Hippocampal formation (tissue), 2 donors: ENCODE measurements at regions not wholly inside any gene's neighbourhood (a gene's known extent, or its start where the extent isn't known, plus 50 kb on each side); places are given as distances from the start of the nearest gene placed in this dataset.
"Not testable (repeated sequence)": the region's sequence is repeated elsewhere in the genome, so short reads cannot be mapped to it uniquely, and the experiment has no call there.

Experiments used
- DNase-seq, 2 donors: peaks; one replicate each; lab custom pipeline; 2025; lab: John Stamatoyannopoulos, UW

DNA sequence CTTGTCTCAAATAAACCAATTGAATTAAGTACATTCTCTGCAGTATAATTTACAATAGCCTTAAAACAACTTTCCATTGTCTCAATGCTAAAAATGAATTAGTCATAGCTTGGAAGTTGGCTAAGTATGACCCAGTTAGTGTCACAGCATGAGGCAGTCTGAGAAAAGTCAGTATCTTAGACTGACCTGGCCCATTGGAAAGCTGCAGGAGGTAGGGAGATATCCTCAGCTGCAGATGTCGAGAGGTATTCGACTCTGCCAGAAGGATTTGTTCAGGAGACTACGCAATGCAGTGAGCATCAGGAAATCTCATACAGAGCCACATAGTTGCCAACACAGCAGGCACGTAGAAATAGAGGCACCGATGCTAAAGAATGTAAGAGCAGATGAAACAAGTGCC, 350.9 kb upstream of the NRSN1 start:
- no peak for DNase-seq

DNA sequence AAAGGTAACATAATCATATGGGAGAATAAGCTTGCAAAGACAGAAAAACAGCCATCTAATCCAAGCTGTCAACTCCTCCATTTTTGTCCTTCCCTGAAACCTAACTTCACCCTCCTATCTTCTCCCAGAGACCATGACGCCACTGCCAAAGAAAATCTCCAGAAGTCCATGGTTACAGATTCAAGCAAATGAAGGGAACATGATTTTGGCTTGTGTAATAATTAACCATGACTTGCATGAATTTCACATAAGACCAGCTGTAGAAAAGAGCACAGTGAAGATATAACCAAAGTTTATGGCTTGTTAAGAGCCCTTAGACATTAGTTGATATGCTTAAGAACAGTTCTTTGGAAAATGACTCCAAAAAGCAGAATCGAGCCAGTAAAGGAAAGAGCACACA, 342.1 kb upstream of the NRSN1 start:
- no peak for DNase-seq

DNA sequence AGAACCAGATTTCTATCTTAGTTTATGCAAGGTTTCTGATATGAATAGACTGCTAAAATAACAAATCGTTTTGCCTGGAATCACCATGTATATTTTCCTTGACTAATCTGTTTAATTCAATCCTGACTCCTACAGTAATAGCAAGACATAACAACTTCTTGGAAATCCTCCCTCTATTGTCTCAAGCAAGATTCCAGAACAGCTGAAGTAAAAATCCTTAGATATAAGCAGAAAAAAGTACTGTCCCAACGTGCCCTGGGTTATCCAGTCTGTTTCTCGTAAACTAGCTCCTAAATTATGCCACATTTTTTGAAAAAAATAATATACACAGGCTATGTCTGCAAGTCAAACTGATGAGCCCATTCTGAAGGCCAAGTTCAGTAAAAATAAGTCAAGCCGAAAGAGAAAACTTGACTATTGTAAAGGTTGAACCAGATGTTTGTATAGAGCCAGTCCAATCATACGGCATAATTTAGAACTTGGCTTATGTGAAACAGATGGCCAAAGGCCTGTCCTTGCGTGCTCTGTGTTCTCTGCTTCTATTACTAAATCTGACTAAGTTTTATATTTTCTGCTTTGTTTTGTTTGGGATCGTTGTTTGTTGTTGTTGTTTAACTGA, 341.6 kb upstream of the NRSN1 start:
- DNase-seq, result no peak

DNA sequence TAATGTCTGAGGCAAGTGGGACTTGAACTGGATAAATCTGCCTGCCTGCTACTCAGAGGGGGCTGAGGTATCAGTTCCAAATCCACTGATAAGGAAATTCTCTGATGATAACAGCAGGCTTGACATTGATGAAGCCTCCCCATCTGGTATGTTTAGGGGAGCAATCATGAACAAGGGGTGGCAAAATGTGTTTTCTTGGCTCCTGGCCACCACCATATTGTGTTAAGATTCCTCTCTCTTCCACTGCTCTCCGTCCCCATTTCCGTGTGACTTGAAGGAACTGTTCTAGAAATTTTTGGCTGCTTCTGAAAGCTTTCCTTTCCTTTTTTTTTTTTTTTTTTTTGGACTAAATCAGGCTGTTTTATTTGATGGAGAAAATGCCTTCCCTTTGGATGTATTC, 335.3 kb upstream of the NRSN1 start:
- no peak for DNase-seq

DNA sequence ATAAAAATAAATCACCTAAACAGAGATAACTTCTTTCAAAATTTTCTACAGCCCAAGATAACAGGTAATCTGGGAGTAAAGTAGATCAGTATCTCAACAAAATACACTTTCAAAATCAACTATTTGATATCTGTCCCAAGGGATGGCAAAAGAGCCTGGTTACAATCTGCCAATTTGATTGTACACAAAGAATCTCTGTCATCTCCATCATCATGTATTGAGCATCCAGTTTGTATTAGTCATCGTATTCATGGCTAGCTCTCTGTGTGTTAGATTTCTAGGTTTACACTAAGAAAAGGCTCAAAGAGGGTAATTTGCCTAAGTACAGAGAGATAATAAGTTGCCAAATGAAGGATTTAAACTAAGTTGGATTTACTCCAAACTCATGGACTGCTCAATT, 329.0 kb upstream of the NRSN1 start:
- DNase-seq, result no peak

DNA sequence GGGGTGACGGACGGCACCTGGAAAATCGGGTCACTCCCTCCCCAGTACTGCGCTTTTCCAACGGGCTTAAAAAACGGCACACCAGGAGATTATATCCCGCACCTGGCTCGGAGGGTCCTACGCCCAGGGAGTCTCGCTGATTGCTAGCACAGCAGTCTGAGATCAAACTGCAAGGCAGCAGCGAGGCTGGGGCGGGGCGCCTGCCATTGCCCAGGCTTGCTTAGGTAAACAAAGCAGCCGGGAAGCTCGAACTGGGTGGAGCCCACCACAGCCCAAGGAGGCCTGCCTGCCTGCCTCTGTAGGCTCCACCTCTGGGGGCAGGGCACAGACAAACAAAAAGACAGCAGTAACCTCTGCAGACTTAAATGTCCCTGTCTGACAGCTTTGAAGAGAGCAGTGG, 321.7 kb upstream of the NRSN1 start:
- not testable (repeated sequence) for DNase-seq

DNA sequence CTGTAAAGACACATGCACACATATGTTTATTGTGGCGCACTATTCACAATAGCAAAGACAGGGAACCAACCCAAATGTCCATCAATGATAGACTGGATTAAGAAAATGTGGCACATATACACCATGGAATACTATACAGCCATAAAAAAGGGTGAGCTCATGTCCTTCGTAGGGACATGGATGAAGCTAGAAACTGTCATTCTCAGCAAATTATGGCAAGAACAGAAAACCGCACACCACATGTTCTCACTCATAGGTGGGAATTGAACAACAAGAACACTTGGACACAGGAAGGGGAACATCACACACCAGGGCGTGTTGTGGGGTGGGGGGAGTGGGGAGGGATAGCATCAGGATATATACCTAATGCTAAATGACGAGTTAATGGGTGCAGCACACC, 304.9 kb upstream of the NRSN1 start:
- DNase-seq, result not testable (repeated sequence)

DNA sequence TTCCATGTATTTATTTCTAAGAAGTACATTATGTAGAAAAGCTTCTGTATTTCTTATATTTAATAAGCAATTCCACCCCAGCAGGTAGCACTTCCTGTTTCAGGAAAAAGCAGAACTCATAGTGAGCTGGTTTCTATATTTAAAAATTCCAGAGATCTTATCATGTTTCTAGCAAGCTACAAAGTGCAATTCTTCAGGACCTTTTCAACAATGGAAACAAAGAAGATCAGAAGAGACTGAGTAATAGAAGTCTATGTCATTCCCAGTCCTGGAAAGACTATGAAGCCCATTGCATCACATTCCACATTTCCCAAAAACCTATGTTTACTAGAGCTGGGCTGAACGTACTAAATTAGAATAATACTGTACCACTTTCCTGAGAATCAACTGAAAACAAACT, 302.6 kb upstream of the NRSN1 start:
- no peak for DNase-seq

DNA sequence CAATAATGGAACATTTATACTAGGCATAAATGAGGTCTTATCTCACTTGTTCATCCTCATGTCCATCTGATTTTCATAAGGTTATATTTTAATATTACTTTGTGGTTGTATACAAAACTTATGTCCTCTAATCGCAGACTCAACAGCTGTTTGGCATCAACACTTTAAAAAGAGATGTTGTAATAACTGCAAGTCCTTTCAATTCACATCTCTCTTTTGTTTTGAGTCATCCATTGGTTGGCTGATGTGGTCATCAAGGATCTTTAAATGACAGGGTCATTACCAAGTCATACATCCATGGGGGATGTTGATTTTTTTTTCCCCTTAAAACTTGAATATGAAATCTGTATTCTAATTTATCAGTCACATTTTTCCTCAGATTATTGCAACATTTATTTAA, 299.4 kb upstream of the NRSN1 start:
- no peak for DNase-seq

DNA sequence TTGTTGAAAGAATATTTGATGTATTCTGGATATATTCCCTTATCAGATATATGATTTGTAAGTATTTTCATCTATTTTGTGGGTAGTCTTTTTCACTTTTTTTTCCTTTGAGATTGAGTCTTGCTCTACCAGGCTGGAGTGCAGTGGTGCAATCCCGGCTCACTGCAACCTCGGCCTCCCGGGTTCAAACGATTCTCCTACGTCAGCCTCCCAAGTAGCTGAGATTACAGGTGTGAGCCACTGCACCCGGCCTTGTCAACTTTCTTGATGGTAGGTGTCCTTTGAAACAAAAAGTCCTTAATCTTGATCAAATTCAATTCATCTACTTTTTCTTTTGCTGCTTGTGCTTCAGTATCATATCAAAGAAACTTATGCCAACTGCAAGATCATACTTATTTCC, 297.2 kb upstream of the NRSN1 start:
- DNase-seq, result no peak

DNA sequence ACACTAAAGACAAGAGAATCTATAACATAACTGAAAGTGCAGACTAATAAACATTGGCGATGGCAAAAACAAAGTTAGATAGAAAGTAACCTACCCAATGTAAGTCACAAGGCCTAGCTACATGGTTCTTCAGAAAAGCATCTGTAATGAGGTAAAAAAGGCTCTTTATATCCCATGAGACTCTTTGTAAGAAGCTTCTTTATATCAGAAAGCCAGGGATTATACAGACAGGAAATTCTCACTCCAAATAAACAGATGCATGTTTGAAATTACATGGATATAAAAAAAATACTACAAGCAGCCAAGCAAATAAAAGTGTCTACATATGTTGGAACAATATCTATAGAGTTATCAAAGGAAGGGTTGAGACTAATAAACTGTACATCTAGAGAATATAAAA, 284.9 kb upstream of the NRSN1 start:
- no peak for DNase-seq

DNA sequence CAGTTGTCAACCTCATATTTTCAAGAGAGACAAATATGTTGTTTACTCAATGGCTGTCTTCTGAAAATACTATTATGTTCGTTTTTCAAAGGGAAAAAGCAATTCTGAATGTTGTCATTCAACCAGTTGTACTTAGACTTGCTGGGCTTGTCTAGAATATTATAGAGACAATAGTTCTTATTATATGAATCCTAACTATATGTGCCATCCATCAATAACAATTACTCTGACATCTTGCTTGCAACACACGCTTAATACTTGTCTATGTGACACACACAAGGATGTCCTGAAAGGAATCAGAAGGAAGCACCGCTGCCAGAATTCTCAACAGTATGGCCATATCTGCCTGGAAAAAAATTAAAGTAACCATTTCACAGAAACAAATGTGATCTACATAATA, 283.3 kb upstream of the NRSN1 start:
- DNase-seq, result no peak

DNA sequence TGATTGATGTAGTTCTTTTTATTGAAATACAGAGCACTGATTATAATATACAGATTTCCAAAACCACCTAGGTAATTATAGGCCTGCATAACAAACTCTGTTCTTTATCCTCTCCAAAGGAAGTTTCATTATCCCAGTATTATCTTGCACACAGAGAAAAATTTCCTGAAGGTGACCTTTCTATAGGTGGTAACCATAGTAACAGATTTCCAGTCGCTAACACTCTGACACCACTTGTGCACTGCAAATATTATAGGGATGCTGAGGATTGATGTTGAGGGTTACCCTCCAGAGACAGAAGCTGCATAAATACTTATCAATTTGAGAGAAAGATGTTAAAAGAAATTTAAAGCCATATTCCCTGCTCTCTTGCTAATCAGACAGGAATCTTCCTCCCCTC, 274.5 kb upstream of the NRSN1 start:
- no peak for DNase-seq

DNA sequence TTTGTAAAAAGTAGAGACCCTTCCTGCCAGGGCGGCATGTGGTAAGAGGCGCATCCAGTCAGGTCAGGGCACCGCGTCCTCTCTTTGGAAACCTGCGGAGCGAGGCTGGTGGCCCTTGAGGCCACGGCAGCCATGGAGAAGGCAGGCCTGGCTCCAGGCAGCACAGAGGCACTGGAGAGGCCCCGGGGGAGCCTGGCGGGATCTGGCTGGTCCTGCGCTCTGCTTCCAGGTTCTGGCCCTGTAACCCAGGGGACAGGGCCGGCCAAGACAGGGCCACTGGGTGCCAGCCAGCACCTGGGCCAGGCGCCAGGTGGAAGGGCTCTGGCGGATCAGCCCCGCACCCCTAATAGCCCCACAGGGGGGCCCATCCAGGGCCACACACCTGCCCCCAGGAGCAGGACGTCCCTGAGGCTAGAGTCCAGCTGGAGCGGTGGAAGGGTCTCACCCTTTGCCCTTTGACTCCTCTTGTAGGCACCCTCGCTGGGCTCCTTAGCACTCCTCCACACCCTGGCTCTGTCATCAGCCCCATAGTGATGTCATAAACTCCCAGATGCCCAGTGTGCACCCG, 272.4 kb upstream of the NRSN1 start:
- DNase-seq, result not testable (repeated sequence)

DNA sequence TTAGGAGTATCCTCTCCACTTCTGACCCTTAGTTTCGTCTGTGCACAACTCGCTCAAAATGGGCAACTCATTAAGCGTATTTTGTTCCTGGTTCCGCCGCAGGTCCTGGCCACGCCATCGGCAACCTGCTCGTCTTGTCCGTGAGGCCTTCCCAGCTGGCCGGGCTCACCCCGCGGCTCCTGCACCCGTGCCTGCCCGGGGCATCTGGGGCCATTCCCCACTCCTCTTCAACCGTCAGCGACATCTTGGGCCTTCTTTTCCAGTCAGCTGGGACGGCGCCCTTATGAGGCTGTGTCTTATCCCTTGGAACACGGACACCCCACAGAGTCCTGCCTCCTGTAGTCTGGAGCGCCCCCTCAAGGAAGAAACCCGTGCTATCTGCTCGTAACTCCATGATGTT, 271.9 kb upstream of the NRSN1 start:
- not testable (repeated sequence) for DNase-seq

DNA sequence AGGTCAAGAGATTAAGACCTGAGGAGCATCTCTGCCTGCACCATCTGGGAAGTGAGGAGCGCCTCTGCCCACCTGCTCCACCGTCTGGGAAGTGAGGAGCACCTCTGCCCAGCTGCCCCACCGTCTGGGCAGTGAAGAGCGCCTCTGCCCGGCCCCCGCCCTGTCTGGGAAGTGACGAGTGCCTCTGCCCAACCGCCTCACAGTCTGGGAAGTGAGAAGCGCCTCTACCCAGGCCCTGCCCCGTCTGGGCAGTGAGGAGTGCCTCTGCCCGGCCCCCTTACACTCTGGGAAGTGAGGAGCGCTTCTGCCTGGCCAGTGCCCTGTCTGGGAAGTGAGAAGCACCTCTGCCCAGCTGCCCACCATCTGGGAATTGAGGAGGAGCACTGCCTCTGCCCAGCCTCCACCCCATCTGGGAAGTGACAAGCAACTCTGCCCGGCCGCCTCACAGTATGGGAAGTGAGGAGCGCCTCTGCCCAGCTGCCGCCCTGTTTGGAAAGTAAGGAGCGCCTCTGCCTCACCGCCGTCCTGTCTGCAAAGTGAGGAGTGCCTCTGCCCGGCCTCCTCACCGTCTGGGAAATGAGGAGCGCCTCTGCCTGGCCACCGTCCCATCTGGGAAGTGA, 270.4 kb upstream of the NRSN1 start:
- no peak for DNase-seq

DNA sequence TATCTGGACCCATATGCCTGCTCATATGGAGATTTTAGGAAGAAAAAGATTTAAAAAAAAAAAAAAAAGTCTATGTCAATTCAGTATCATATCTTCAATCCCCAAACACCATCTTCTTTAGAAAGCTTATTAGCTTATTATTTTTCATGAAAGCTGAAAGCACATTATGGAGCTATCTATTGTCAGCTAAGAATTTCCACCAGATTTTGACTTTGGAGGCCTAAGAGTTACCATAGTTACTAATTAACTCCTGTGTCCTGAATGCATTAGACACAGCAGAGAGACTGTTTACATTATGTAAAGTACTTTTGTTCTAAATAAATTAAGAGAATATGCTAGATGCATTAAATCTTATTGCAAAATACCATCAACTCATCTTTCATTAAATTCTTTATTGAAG, 255.5 kb upstream of the NRSN1 start:
- DNase-seq, result no peak

DNA sequence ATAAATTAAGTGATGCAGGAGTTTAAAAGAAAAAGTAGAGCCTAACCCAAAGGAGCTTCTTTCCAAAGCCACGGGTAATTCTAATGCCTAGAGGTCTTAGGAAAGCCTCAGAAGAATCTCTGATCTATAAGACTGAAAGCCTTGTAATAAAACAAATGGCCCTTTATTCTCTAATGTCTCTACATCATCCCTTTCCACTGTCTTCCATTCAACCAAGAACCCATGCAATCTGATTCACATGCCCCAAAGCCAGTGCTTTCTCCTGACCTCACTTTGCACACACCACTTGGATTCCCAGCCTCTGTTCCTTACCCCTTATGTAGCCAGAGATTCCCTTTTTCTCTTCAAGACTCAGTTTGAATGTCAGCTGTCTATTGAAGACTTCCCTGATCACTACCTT, 252.9 kb upstream of the NRSN1 start:
- no peak for DNase-seq

DNA sequence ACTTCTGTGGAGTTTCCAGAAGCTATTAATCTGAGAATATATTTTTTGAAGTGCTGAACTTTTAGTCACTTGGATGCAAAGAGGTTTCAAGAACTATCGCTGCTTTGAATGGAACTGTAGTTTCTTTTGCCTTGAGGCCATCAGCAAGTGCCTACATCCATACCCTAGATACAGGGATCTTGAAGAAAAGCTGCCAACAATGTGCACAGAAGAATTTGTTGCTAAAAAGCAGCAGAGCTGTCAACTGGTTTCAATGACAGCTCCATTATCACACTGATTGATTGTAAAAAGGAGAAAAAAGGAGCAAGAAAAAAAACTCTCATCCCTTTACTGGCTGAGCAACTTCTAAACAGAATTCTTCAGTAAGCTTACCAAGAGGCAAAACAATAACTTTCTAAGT, 251.0 kb upstream of the NRSN1 start:
- no peak for DNase-seq

DNA sequence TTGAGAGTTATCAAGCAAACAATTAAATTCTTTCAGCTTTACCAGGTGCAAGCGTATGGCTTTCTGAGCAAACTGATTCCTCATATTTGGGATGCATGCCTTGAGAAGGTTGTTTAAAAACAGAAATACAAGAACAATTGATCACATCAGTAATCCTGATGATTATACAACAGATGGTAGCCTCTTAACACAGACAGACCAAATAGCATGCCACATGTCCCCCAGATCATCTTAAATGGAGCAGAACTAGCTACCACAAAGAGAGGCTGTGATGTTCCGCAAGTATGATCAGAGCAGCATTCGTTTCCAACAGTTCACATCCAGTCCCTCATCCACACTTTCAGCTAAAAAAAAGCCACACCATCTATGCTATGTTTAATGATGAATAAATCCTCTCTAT, 246.2 kb upstream of the NRSN1 start:
- DNase-seq, result no peak

DNA sequence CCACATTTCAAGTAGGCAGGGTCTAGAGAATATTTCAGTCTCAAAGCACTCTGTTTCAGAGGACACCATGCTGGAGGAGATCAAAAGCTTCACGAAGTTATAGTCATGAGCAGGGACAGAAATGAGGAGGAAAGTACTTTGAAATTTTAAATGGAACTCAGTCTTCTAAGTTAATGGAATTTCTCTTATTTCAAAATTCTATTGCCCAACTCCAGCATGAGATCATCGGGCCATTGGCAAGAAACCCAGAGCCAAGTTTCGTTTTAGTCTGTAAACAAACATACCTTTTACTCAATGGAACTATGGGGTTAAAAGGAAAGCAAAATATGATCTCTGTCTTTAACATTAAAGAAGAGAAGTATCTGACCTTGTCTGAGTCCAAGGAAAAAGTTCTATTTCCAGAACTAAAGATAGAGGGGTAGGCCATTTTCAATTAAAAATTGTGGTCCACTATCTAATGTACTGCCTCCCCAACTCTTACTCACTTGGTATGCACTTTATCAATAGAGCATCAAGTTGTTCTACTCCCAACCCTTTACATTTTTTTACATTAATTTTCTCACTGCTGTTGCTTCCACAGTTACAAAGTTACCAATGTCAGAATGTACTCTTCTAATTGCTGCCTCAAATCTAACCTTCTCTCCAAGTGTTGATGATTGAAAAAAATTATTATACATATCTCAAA, 235.3 kb upstream of the NRSN1 start:
- DNase-seq, result no peak

DNA sequence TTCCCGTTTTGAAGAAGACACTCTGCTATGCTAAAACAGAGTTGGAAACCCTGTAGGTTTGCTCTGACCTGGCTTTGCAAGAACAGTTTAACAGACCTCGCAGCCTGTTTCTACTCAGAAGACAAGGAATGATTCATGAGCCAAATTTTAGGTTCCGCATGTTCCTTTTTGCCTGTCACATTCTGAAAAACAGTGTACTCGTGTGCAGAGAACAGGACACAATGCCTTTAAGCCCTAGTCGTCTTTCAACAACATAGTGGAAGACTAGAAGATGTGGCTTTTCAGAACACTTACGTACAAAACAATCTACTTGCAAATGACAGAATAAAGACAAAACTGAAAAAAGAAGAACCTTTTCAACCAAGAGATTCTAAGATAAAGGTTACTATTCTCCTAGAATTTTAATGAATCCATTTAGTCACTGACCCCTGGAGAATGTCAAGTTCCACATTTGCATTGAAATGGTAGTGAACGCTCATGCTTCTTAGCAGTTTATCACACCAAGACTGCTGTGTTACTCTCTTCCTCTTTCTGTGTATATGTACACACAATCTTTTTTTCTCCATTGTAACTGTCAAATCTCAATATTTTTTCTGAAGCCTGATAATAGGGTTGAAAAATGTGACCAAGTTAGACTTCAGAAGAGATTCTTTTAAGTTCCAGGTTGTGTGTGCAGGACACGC, 220.7 kb upstream of the NRSN1 start:
- no peak for DNase-seq

DNA sequence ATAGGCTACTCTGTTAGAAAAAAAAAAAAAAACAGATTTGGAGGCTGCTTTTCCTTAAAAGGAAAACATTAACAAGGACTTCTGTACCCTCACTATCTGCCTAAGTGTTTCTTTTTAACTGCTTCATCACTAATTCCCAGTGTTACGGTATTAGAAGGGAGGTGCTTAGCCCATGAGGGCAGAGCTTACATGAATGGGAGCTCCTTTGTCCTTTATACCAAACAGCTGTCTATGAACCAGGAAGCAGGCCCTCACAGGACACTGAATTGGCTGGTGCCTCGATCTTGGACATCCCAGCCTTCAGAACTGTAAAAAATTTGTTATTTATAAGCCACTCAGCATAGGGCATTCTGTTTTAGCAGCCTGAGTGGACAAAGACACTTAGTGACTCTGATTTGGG, 215.6 kb upstream of the NRSN1 start:
- no peak for DNase-seq
